ENCODE measurements at regions not wholly inside any gene's neighbourhood (a gene's known extent, or its start where the extent isn't known, plus 50 kb on each side); places are given as distances from the start of the nearest gene placed in this dataset.

GRCh38 chr4:138702190-138702824 is 313.3 kb upstream of the NOCT start:
- no peak overlapping the region for H3K9ac ChIP-seq (ENCODE audit: low read depth, low read length)
- no peak overlapping the region for H3K4me2 ChIP-seq (ENCODE audit: low read length)
- H3K36me3 ChIP-seq (ENCODE audit: insufficient read depth, low read length) = no peaks in the 10 kb centered on the region
- H3K27me3 ChIP-seq (ENCODE audit: control insufficient read depth, insufficient read depth, low read length) = peaks cover 3% of the 10 kb centered on the region
- H3K9me3 ChIP-seq (replicated peaks; ENCODE audit: low read length) = no peaks in the 10 kb centered on the region
- no peaks in the 10 kb centered on the region for H3K4me1 ChIP-seq (ENCODE audit: control insufficient read depth, insufficient read depth, low read length)
- H3K4me3 ChIP-seq (ENCODE audit: low read length) = no peak overlapping the region

- H3K4me2 ChIP-seq (ENCODE audit: low read length) = no peak overlapping the region
- H3K9me3 ChIP-seq (replicated peaks; ENCODE audit: low read length) = no peaks in the 10 kb centered on the region
- H3K36me3 ChIP-seq (ENCODE audit: insufficient read depth, low read length) = no peaks in the 10 kb centered on the region
- H3K27me3 ChIP-seq (ENCODE audit: control insufficient read depth, insufficient read depth, low read length) = no peaks in the 10 kb centered on the region
- no peak overlapping the region for H3K4me3 ChIP-seq (ENCODE audit: low read length)
- H3K9ac ChIP-seq (ENCODE audit: low read depth, low read length) = no peak overlapping the region
- H3K4me1 ChIP-seq (ENCODE audit: control insufficient read depth, insufficient read depth, low read length) = no peaks in the 10 kb centered on the region
These were observed 316.9 kb upstream of the NOCT start for GRCh38 chr4:138698641-138699040.

- H3K9me3 ChIP-seq (replicated peaks; ENCODE audit: low read length) = no peaks in the 10 kb centered on the region
- H3K36me3 ChIP-seq (ENCODE audit: insufficient read depth, low read length) = no peaks in the 10 kb centered on the region
- no peaks in the 10 kb centered on the region for H3K4me1 ChIP-seq (ENCODE audit: control insufficient read depth, insufficient read depth, low read length)
- no peak overlapping the region for H3K9ac ChIP-seq (ENCODE audit: low read depth, low read length)
- no peak overlapping the region for H3K4me3 ChIP-seq (ENCODE audit: low read length)
- H3K4me2 ChIP-seq (ENCODE audit: low read length) = no peak overlapping the region
- no peaks in the 10 kb centered on the region for H3K27me3 ChIP-seq (ENCODE audit: control insufficient read depth, insufficient read depth, low read length)
These were observed 317.7 kb upstream of the NOCT start for GRCh38 chr4:138697851-138698250.

GRCh38 chr4:138696771-138697170 is 318.8 kb upstream of the NOCT start:
- H3K4me1 ChIP-seq (ENCODE audit: control insufficient read depth, insufficient read depth, low read length) = no peaks in the 10 kb centered on the region
- H3K36me3 ChIP-seq (ENCODE audit: insufficient read depth, low read length) = no peaks in the 10 kb centered on the region
- no peak overlapping the region for H3K4me3 ChIP-seq (ENCODE audit: low read length)
- H3K27me3 ChIP-seq (ENCODE audit: control insufficient read depth, insufficient read depth, low read length) = no peaks in the 10 kb centered on the region
- no peak overlapping the region for H3K9ac ChIP-seq (ENCODE audit: low read depth, low read length)
- no peaks in the 10 kb centered on the region for H3K9me3 ChIP-seq (replicated peaks; ENCODE audit: low read length)
- no peak overlapping the region for H3K4me2 ChIP-seq (ENCODE audit: low read length)

GRCh38 chr4:138696058-138696457 is 319.5 kb upstream of the NOCT start:
- Histone ChIP-seq H3K36me3 (ENCODE audit: insufficient read depth, low read length) (no peaks in the 10 kb centered on the region), H3K4me1 (ENCODE audit: control insufficient read depth, insufficient read depth, low read length) (no peaks in the 10 kb centered on the region), H3K9ac (ENCODE audit: low read depth, low read length) (no peak overlapping the region), H3K9me3 (replicated peaks; ENCODE audit: low read length) (no peaks in the 10 kb centered on the region), H3K4me2 (ENCODE audit: low read length) (no peak overlapping the region), H3K4me3 (ENCODE audit: low read length) (no peak overlapping the region), H3K27me3 (ENCODE audit: control insufficient read depth, insufficient read depth, low read length) (no peaks in the 10 kb centered on the region)

- no peak overlapping the region for H3K4me2 ChIP-seq (ENCODE audit: low read length)
- H3K36me3 ChIP-seq (ENCODE audit: insufficient read depth, low read length) = no peaks in the 10 kb centered on the region
- no peak overlapping the region for H3K4me3 ChIP-seq (ENCODE audit: low read length)
These were observed 322.1 kb upstream of the NOCT start for GRCh38 chr4:138693526-138693925.

GRCh38 chr4:138692411-138692810 is 323.2 kb upstream of the NOCT start:
- Histone ChIP-seq H3K9me3 (replicated peaks; ENCODE audit: low read length) (no peaks in the 10 kb centered on the region), H3K36me3 (ENCODE audit: insufficient read depth, low read length) (no peaks in the 10 kb centered on the region), H3K9ac (ENCODE audit: low read depth, low read length) (no peak overlapping the region), H3K4me2 (ENCODE audit: low read length) (no peak overlapping the region), H3K4me1 (ENCODE audit: control insufficient read depth, insufficient read depth, low read length) (no peaks in the 10 kb centered on the region), H3K4me3 (ENCODE audit: low read length) (no peak overlapping the region), H3K27me3 (ENCODE audit: control insufficient read depth, insufficient read depth, low read length) (peaks cover 20% of the 10 kb centered on the region)

More at GRCh38 chr4:138693526-138693925, 322.1 kb upstream of the NOCT start:
- Histone ChIP-seq H3K9me3 (replicated peaks; ENCODE audit: low read length) (no peaks in the 10 kb centered on the region), H3K9ac (ENCODE audit: low read depth, low read length) (no peak overlapping the region), H3K27me3 (ENCODE audit: control insufficient read depth, insufficient read depth, low read length) (peaks cover 13% of the 10 kb centered on the region), H3K4me1 (ENCODE audit: control insufficient read depth, insufficient read depth, low read length) (no peaks in the 10 kb centered on the region)

- Histone ChIP-seq H3K9ac (ENCODE audit: low read depth, low read length) (no peak overlapping the region), H3K9me3 (replicated peaks; ENCODE audit: low read length) (no peaks in the 10 kb centered on the region), H3K4me3 (ENCODE audit: low read length) (no peak overlapping the region), H3K27me3 (ENCODE audit: control insufficient read depth, insufficient read depth, low read length) (peaks cover 26% of the 10 kb centered on the region), H3K4me1 (ENCODE audit: control insufficient read depth, insufficient read depth, low read length) (no peaks in the 10 kb centered on the region), H3K36me3 (ENCODE audit: insufficient read depth, low read length) (no peaks in the 10 kb centered on the region), H3K4me2 (ENCODE audit: low read length) (no peak overlapping the region)
These were observed 326.0 kb upstream of the NOCT start for GRCh38 chr4:138689593-138689992.

- H3K27me3 ChIP-seq (ENCODE audit: control insufficient read depth, insufficient read depth, low read length) = peaks cover 26% of the 10 kb centered on the region
- H3K4me1 ChIP-seq (ENCODE audit: control insufficient read depth, insufficient read depth, low read length) = no peaks in the 10 kb centered on the region
- no peak overlapping the region for H3K4me2 ChIP-seq (ENCODE audit: low read length)
- peaks cover 1% of the 10 kb centered on the region for H3K9me3 ChIP-seq (replicated peaks; ENCODE audit: low read length)
- H3K36me3 ChIP-seq (ENCODE audit: insufficient read depth, low read length) = no peaks in the 10 kb centered on the region
- H3K4me3 ChIP-seq (ENCODE audit: low read length) = no peak overlapping the region
- H3K9ac ChIP-seq (ENCODE audit: low read depth, low read length) = no peak overlapping the region
These were observed 326.4 kb upstream of the NOCT start for GRCh38 chr4:138689187-138689586.

- no peak overlapping the region for H3K4me3 ChIP-seq (ENCODE audit: low read length)
- no peak overlapping the region for H3K4me2 ChIP-seq (ENCODE audit: low read length)
These were observed 327.0 kb upstream of the NOCT start for GRCh38 chr4:138688408-138689085.

GRCh38 chr4:138686106-138686835 is 329.3 kb upstream of the NOCT start:
- H3K4me3 ChIP-seq (ENCODE audit: low read length) = no peak overlapping the region
- H3K9ac ChIP-seq (ENCODE audit: low read depth, low read length) = no peak overlapping the region
- peaks cover 6% of the 10 kb centered on the region for H3K4me1 ChIP-seq (ENCODE audit: control insufficient read depth, insufficient read depth, low read length)
- peaks cover 32% of the 10 kb centered on the region for H3K27me3 ChIP-seq (ENCODE audit: control insufficient read depth, insufficient read depth, low read length)
- H3K9me3 ChIP-seq (replicated peaks; ENCODE audit: low read length) = peaks cover 4% of the 10 kb centered on the region
- H3K4me2 ChIP-seq (ENCODE audit: low read length) = no peak overlapping the region
- no peaks in the 10 kb centered on the region for H3K36me3 ChIP-seq (ENCODE audit: insufficient read depth, low read length)

More at GRCh38 chr4:138688408-138689085, 327.0 kb upstream of the NOCT start:
- Histone ChIP-seq H3K4me1 (ENCODE audit: control insufficient read depth, insufficient read depth, low read length) (no peaks in the 10 kb centered on the region), H3K27me3 (ENCODE audit: control insufficient read depth, insufficient read depth, low read length) (peaks cover 26% of the 10 kb centered on the region), H3K36me3 (ENCODE audit: insufficient read depth, low read length) (no peaks in the 10 kb centered on the region), H3K9ac (ENCODE audit: low read depth, low read length) (no peak overlapping the region), H3K9me3 (replicated peaks; ENCODE audit: low read length) (peaks cover 4% of the 10 kb centered on the region)
